GM23248 (cell line): ENCODE measurements at regions not wholly inside any gene's neighbourhood (a gene's known extent, or its start where the extent isn't known, plus 50 kb on each side); places are given as distances from the start of the nearest gene placed in this dataset.

Source experiments
- EZH2 ChIP-seq: fragments of 200-600 bp; sonication (generic); IDR thresholded peaks from 2 replicates; pipeline ENCODE4 v1.6.1; 2018; ENCODE audit warnings: antibody characterized with exemption, mild to moderate bottlenecking; ENCODE audit not compliant: insufficient read depth, poor library complexity, severe bottlenecking
- EZH2phosphoT487 ChIP-seq: fragments of 200-600 bp; sonication (generic); IDR thresholded peaks from 2 replicates; pipeline ENCODE4 v1.6.1; 2018; ENCODE audit warnings: antibody characterized with exemption, moderate library complexity, mild to moderate bottlenecking, low read depth; ENCODE audit not compliant: insufficient read depth

GRCh38 chr5:82760856-82761255, 316.3 kb downstream of the TMEM167A start:
- no peak for TF ChIP-seq EZH2
- no peak for TF ChIP-seq EZH2phosphoT487
